NCI-H146 (cell line): ENCODE measurements at regions not wholly inside any gene's neighbourhood (a gene's known extent, or its start where the extent isn't known, plus 50 kb on each side); places are given as distances from the start of the nearest gene placed in this dataset.

Source experiments
- DNase-seq: peaks from one replicate; lab custom pipeline; 2025; lab: John Stamatoyannopoulos, UW

DNA sequence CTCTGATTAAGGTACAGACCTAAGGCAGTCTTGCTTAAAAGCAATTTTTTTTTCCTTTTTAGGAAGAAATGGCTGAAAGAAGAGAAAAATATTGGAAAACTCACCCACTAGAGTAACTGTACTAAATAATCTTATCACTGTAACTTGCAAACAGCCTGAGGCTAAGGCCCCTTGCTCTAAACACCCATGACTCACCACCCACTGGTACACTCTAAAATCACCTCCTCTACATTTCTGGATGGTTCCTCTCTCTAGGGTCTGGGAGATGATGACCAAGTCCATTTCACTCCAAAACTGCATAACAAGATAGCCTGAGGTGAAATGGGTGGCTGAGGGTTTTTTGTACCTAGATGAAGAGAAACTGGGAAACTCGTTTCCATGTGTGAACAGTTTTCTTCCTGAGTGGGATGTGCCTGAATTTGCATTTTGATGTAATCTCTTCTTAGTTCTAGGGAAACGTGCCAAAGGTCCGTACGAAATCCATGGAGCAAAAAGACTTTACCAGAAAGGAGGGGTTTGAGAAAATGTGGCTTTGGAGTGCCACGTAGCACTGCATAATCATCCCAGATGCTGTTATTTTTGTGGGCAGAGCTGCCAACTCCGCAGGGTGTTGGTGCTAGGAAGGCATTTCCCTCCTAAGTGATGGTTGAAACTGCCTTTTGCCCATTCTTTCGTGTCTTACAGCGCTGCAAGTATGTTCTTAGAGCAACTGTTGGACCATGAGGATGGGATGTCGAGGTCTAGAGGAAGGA is 113.5 kb upstream of the C10orf90 start:
- DNase-seq = no peak

- no peak for DNase-seq
These were observed 116.7 kb upstream of the C10orf90 start for GRCh38 chr10:126787201-126787600.

DNA sequence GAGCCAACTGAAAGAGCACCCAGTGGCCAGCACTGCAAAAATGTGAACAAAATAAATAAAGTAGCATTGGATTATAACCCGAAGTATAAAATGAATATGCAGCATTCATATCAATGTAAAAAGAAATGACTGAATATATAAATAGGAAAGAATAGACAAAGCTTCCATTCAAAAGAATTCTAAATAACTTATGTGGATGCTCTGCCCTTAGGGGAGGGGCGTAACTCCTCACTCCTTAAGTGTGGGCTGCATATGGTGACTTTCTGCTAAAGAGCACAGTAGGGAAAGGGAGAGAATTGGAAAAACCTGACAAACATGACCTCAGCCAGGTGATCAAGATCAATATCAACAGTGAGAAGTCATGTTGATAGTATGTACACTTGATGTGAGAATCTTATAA is 109.9 kb upstream of the DOCK1 start:
- DNase-seq = no peak

DNA sequence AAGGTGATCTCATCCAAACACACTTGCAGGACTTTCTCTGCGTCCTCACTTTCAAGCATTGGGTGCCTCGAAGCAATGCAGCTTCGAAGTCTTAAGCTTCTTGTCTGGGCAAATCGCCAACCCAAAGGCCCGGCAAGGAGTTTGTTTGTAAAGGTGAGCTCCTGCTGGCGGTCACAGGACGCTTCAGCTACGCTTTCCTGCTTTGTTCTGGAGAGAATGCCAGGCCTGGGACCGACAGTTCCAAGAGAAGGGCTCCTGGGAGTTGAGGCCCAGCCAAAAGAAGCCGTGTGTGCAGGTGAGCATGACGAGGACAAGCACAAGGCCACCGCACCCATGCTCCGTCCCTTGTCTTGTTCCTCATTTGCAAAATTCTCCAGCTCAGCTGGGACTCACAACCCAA is 106.6 kb upstream of the DOCK1 start:
- peak; percentile 17 for DNase-seq

GRCh38 chr10:126803394-126803793 is 101.8 kb upstream of the DOCK1 start:
- DNase-seq = no peak

DNA sequence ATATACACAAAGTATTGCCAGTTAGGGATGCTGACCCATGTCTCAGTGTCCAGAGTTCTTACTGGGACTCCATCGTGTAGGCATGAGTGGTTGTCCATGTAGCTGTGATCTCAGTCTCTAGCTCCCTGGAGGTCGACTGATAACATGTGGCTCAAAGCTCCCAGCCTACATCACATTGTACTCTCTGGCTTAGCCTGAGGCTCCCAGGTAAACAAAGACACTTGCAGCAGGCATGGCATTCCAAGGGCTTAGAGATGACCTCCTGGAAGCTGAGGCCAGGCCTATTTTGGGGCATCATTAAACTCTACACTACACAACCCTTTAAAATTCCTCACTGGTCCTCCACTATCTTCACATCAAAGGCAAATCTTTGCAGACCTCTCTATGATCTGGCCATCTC is 100.8 kb upstream of the DOCK1 start:
- no peak for DNase-seq

- DNase-seq = no peak
These were observed 98.7 kb upstream of the DOCK1 start for GRCh38 chr10:126806498-126806897.

DNA sequence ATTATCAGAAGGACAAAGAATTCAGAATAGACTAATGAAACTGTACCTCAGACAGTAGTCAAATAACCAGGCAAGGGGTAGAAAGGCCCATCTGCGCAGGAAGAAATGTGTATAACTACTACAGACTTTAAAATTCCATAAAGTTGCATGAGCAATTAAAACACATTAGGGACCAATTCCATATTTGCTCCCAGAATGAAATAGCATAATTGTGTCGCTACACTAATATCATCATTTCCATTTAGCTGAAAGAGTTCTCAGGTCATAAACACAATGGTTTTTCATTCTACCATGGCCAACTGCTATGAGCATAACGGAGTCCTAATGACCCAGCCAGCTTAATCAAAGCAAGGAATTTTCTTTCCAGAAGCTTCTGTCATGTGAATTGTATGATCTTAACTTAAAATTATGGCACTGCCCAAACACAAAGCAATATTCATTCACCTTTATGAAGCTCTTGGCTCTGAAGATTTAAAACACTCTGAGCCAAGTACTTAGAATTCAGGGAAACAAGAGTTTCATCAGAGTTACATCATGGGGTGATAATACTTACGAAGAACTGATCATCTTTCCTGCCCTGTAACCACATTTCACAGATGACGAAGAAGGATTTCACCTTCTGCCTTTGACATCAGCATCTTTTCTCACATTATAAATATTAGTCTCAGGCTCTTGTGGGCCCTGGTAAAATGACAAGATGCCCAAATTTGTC is 98.1 kb upstream of the DOCK1 start:
- DNase-seq = no peak

- DNase-seq = no peak
These were observed 97.1 kb upstream of the DOCK1 start for GRCh38 chr10:126808103-126808502.

DNA sequence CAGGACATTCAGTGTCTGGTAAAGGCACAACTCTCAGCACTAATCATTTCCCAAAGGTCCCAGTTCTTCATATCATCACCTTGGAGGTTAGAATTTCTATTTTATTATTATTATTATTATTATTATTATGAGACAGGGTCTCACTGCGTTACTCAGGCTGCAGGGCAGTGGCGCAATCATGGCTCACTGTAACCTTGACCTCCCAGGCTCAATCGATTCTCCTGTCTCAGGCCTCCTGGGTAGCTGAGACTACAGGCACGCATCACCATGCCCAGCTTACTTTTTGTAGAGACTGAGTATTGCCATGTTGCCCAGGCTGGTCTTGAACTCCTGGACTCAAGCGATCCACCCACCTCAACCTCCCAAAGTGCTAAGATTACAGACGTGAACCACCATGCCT is 91.8 kb upstream of the DOCK1 start:
- DNase-seq = no peak

- DNase-seq = no peak
These were observed 71.7 kb upstream of the DOCK1 start for GRCh38 chr10:126833542-126833941.

GRCh38 chr10:126836009-126836408 is 69.2 kb upstream of the DOCK1 start:
- DNase-seq = no peak

DNA sequence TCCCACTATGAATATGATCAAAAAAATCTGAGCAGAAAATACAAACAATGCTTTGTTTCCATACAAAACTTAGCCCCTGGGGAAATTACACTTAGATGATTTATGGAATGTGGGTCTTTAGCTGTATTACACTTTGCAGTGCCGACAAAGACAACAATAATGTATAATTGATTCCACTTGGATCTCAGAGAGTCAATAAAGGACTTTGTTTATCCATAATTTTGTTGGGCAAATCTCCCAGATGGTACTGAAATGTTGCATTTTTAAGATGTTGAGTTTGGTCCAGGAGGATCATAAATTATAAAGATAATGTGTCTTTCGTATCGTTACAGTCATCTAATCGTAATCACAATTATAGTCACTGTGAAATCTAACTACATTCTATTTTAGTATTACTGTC is 66.9 kb upstream of the DOCK1 start:
- DNase-seq = peak; percentile 71

- peak; percentile 99 for DNase-seq
These were observed 66.0 kb upstream of the DOCK1 start for GRCh38 chr10:126839094-126839761.

DNA sequence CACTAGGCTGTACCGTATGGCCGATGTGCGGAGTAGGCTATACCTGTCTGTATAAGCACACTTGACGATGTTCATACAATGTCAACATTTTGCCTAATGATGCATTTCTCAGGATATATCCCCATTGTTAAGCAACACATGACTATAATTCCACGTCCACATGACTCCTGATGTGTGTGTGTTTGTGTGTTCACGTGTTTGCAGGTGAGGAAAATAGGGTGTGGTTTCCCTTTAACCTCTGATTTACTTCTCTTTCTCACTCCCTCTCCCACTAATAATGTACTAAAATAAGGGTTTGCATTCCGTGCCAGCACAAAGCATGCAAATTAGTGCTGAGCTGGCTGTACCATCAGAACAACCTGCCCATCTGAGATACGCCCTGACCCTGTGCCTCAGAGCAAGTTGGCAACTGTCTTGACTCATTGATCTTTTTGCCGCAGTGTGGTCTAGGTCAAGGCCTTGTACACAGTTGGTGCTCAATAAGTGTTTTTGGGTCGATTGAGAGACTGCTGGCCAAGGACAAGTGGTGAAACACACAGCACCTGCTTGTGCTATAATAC is 64.6 kb upstream of the DOCK1 start:
- DNase-seq = peak; percentile 17

- DNase-seq = no peak
These were observed 63.8 kb upstream of the DOCK1 start for GRCh38 chr10:126841341-126841895.

- no peak for DNase-seq
These were observed 62.9 kb upstream of the DOCK1 start for GRCh38 chr10:126842356-126842755.

GRCh38 chr10:126842836-126843235 is 62.4 kb upstream of the DOCK1 start:
- peak; percentile 96 for DNase-seq

DNA sequence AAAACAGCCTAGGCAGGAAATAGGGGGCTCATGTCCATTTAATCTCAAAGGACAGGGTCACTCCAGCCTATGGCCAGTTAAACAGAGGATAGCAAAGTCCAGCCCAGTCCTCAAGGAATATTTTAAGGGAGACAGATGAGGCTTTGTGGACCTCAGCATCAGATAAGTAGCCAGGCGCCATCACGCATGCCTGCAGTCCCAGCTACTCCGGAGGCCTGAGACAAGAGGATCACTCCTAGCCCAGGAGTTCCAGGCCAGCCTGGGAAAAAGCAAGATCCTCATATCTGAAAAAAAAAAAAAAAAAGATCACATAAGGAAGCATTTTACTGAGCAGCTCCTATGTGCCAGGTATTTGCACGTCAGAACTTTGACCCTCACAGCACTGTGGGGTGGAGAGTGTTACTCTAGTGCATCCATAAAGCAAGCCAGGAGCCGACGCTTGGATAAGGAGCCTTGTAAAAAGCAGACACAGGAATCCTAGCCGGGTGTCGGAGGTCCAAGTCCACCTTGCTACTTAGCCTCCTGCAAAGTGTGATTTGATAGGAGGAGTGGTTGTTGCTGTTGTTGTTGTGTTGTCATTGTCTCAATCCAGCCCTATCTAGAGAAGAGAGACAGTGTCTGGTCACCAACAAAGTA is 61.8 kb upstream of the DOCK1 start:
- DNase-seq = peak; percentile 37

DNA sequence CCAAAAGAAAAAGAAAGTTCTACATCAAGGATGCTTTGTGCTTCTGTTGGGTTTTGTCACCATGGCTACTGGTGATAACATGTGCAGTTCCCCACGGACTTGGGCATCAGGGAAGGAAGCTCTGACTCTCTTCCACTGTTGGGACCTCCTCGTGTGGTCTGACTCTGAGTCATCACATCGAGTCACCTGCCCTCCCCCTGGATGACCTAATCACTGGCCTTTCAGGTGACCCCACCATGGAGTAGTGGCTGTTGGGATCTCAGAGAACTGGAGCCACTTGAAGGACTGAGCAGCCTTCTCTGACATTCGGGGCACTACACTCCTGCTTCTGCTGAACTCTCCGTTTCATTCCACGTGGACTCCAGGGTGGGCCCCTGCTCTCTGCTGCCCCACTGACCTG is 60.8 kb upstream of the DOCK1 start:
- DNase-seq = no peak

DNA sequence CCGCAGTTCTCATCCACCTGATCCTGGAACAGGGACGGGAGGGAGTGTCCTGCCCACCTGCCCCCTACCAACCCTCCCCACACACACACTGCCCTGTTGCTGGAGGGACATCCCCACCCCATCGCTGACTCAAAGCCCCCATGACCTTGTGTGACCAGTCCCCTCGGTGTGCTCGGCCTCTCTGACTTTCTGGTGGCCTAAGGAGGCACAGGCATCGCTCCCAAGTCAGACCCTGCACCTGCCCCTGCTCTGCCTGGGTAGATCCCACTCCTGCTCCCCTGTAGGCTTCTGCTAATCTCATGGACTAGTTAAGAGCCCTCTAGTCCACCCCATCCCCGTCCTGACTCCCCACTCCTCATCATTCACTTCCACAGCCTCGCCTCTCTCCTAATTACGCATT is 58.8 kb upstream of the DOCK1 start:
- no peak for DNase-seq

- no peak for DNase-seq
These were observed 58.3 kb upstream of the DOCK1 start for GRCh38 chr10:126846959-126847358.
